H9 (cell line): ENCODE measurements at regions not wholly inside any gene's neighbourhood (a gene's known extent, or its start where the extent isn't known, plus 50 kb on each side); places are given as distances from the start of the nearest gene placed in this dataset.

Source experiments
- DNase-seq: peaks from one replicate; pipeline ENCODE4 v3.0.0-alpha.2; 2017
- H2AFZ ChIP-seq: one replicate; pipeline ENCODE4 v1.6.1; 2013; ENCODE audit warnings: mild to moderate bottlenecking, low read length, control low read depth, moderate library complexity
- H2AK5ac ChIP-seq: 2 replicates; pipeline ENCODE4 v1.6.1; 2013; ENCODE audit warnings: low read length, control low read depth, mixed read lengths; ENCODE audit not compliant: insufficient read length
- H2BK120ac ChIP-seq: one replicate; pipeline ENCODE4 v1.6.1; 2013; ENCODE audit warnings: low read depth, mild to moderate bottlenecking, low read length, control low read depth, inconsistent platforms; ENCODE audit not compliant: poor library complexity, severe bottlenecking
- H2BK12ac ChIP-seq: 2 replicates; pipeline ENCODE4 v1.6.1; 2013; ENCODE audit warnings: low read length, control low read depth, mixed read lengths, low read depth; ENCODE audit not compliant: insufficient read length
- H2BK15ac ChIP-seq: 2 replicates; pipeline ENCODE4 v1.6.1; 2013; ENCODE audit warnings: low read depth, low read length, control low read depth
- H2BK20ac ChIP-seq: one replicate; pipeline ENCODE4 v1.6.1; 2013; ENCODE audit warnings: low read depth, mild to moderate bottlenecking, low read length, control low read depth, inconsistent platforms; ENCODE audit not compliant: poor library complexity, severe bottlenecking
- H2BK5ac ChIP-seq: 2 replicates; pipeline ENCODE4 v1.6.1; 2013; ENCODE audit warnings: low read length, control low read depth, mixed read lengths; ENCODE audit not compliant: insufficient read length
- H3K14ac ChIP-seq: 2 replicates; pipeline ENCODE4 v1.6.1; 2013; ENCODE audit warnings: low read length, control low read depth; ENCODE audit not compliant: insufficient read depth
- H3K18ac ChIP-seq: 2 replicates; pipeline ENCODE4 v1.6.1; 2013; ENCODE audit warnings: low read depth, mild to moderate bottlenecking, mixed read lengths, low read length, control low read depth; ENCODE audit not compliant: insufficient read length
- H3K23ac ChIP-seq: 2 replicates; pipeline ENCODE4 v1.6.1; 2013; ENCODE audit warnings: low read length, control low read depth, mixed read lengths, low read depth; ENCODE audit not compliant: insufficient read length
- H3K23me2 ChIP-seq: 2 replicates; pipeline ENCODE4 v1.6.1; 2013; ENCODE audit warnings: low read depth, mild to moderate bottlenecking, mixed read lengths, low read length, control low read depth; ENCODE audit not compliant: insufficient read length, poor library complexity, severe bottlenecking
- H3K27ac ChIP-seq: 2 replicates; pipeline ENCODE4 v1.5.1; 2013; ENCODE audit warnings: low read length, control low read depth, mixed read lengths, low read depth; ENCODE audit not compliant: insufficient read length
- H3K27me3 ChIP-seq: 2 replicates; pipeline ENCODE4 v1.6.1; 2013; ENCODE audit warnings: low read length, control low read depth, inconsistent platforms; ENCODE audit not compliant: insufficient read depth
- H3K4ac ChIP-seq: 2 replicates; pipeline ENCODE4 v1.6.1; 2013; ENCODE audit warnings: low read depth, mild to moderate bottlenecking, control low read depth, inconsistent platforms, low read length, moderate library complexity
- H3K4me1 ChIP-seq: 2 replicates; pipeline ENCODE4 v1.6.1; 2013; ENCODE audit warnings: low read length, control low read depth, inconsistent platforms; ENCODE audit not compliant: insufficient read depth
- H3K4me2 ChIP-seq: 2 replicates; pipeline ENCODE4 v1.6.1; 2013; ENCODE audit warnings: low read length, control low read depth, mixed read lengths; ENCODE audit not compliant: insufficient read length, insufficient read depth
- H3K56ac ChIP-seq: 2 replicates; pipeline ENCODE4 v1.6.1; 2013; ENCODE audit warnings: low read depth, mild to moderate bottlenecking, mixed read lengths, low read length, control low read depth; ENCODE audit not compliant: insufficient read length
- H3K79me1 ChIP-seq: 2 replicates; pipeline ENCODE4 v1.6.1; 2013; ENCODE audit warnings: low read depth, mild to moderate bottlenecking, moderate library complexity, low read length, control low read depth, inconsistent platforms; ENCODE audit not compliant: insufficient read depth, poor library complexity, severe bottlenecking
- H3K79me2 ChIP-seq: 2 replicates; pipeline ENCODE4 v1.6.1; 2013; ENCODE audit warnings: low read length, control low read depth, inconsistent platforms; ENCODE audit not compliant: insufficient read depth
- H3K9ac ChIP-seq: 2 replicates; pipeline ENCODE4 v1.6.1; 2013; ENCODE audit warnings: low read length, control low read depth, mixed read lengths; ENCODE audit not compliant: insufficient read length; ENCODE audit errors: extremely low read depth
- H3K9me3 ChIP-seq: one replicate; pipeline ENCODE4 v1.6.1; 2013; ENCODE audit warnings: low read depth, low read length, inconsistent platforms; ENCODE audit not compliant: control insufficient read depth
- H3T11ph ChIP-seq: one replicate; pipeline ENCODE4 v1.6.1; 2013; ENCODE audit warnings: mild to moderate bottlenecking, low read length, control low read depth, inconsistent platforms
- H4K20me1 ChIP-seq: one replicate; pipeline ENCODE4 v1.6.1; 2013; ENCODE audit not compliant: control insufficient read depth, insufficient read length, insufficient read depth
- H4K5ac ChIP-seq: 2 replicates; pipeline ENCODE4 v1.6.1; 2013; ENCODE audit warnings: low read depth, mild to moderate bottlenecking, mixed read lengths, low read length, control low read depth; ENCODE audit not compliant: insufficient read length
- H4K8ac ChIP-seq: replicated peaks from 2 replicates; pipeline ENCODE4 v1.6.1; 2013; ENCODE audit warnings: low read length, control low read depth, mixed read lengths, low read depth; ENCODE audit not compliant: insufficient read length
- H4K91ac ChIP-seq: 2 replicates; pipeline ENCODE4 v1.6.1; 2013; ENCODE audit warnings: low read depth, mild to moderate bottlenecking, moderate library complexity, mixed read lengths, low read length, control low read depth; ENCODE audit not compliant: insufficient read length
- H3K27ac Mint-ChIP-seq, 3 experiments: 2 replicates in 2 of 3; 3 replicates in 1 of 3; pipeline ENCODE4 v1.8.0; 2020 to 2021; ENCODE audit warnings: mixed read lengths in 3 of 3, mild to moderate bottlenecking in 1 of 3, moderate library complexity in 1 of 3
- H3K27me3 Mint-ChIP-seq: 2 replicates; pipeline ENCODE4 v1.8.0; 2021; ENCODE audit warnings: low read depth, mild to moderate bottlenecking, moderate library complexity, mixed read lengths
- H3K36me3 Mint-ChIP-seq, 3 experiments: 2 replicates in 2 of 3; 3 replicates in 1 of 3; pipeline ENCODE4 v1.8.0; 2020 to 2021; ENCODE audit warnings: low read depth in 3 of 3, mixed read lengths in 3 of 3; ENCODE audit not compliant: insufficient read depth in 1 of 3
- H3K4me1 Mint-ChIP-seq, 2 experiments: 2 replicates each; pipeline ENCODE4 v1.8.0; 2020; ENCODE audit warnings: mixed read lengths in 2 of 2
- H3K4me3 Mint-ChIP-seq, 2 experiments: 2 replicates in 1 of 2; 3 replicates in 1 of 2; pipeline ENCODE4 v1.8.0; 2020 to 2021; ENCODE audit warnings: mild to moderate bottlenecking in 2 of 2, mixed read lengths in 2 of 2, moderate library complexity in 1 of 2
- H3K9me3 Mint-ChIP-seq, 2 experiments: 2 replicates in 1 of 2; 3 replicates in 1 of 2; pipeline ENCODE4 v1.8.0; 2020; ENCODE audit warnings: mild to moderate bottlenecking in 2 of 2, mixed read lengths in 2 of 2, moderate library complexity in 1 of 2
- WGBS: extraction: QIAGEN DNeasy Blood & Tissue Kit; methylation state at CpG from one replicate; pipeline ENCODE4 v1.1.7; 2013; ENCODE audit warnings: missing lambda C conversion rate, low lambda C conversion rate, mixed read lengths; ENCODE audit not compliant: insufficient read length; ENCODE audit errors: extremely low coverage; 5-methylcytosine and 5-hydroxymethylcytosine counted together
- TF ChIP-seq, protein P1 (sequence below): fragments of 200-600 bp; sonication (generic); conservative IDR thresholded peaks from 3 replicates; pipeline ENCODE4 v1.8.0; 2021; ENCODE audit warnings: antibody characterized with exemption, mild to moderate bottlenecking

DNA sequence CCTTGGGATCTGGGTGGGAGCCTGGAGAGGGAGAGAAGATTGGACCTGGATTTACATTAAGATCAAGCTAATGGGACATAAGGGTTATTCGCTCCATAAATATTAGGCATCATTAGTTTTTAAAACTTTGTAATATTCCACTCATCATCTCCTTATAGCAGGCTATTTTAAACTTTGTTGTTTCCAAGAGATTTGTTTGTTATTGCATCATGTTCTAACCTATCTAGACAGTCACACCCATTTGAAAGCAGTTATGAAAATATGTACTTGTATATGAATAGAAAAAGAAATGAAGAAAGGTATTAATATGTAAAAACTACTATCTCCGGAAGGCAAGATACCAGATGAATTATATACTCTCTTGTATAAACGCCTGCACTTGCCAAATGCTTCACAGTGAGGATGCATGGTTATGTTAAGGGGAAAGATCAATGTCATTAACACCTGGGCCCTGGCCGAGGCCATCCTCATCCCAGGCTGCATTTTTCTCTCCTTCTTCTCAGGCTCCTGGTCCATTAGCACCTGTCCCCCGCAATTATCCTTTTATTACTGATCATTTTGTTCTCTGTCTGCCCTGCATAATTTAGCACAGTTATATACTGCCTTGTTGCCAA is 468.2 kb downstream of the MATN1 start:
- no peak overlapping the region for H4K8ac ChIP-seq
- no peaks in the 10 kb centered on the region for H3K23me2 ChIP-seq
- H2BK120ac ChIP-seq, result no peak overlapping the region
- H3K4me1 ChIP-seq, result no peaks in the 10 kb centered on the region
- WGBS, result no CpG with 5 or more reads among the region's 5 CpGs
- H3K56ac ChIP-seq, result no peak overlapping the region
- Mint-ChIP-seq H3K4me3 (no peak overlapping the region), H3K36me3 (no peaks in the 10 kb centered on the region), H3K27ac (no peak overlapping the region), H3K4me1 (peaks cover 18 to 32% of the 10 kb centered on the region in 2 experiments), H3K9me3 (no peaks in the 10 kb centered on the region; a peak in 1 of 5 replicates), H3K27me3 (peaks cover 2% of the 10 kb centered on the region)
- no peak overlapping the region for H2BK20ac ChIP-seq
- H3K79me2 ChIP-seq, result no peaks in the 10 kb centered on the region
- no peak overlapping the region for H2BK12ac ChIP-seq
- H4K20me1 ChIP-seq, result no peaks in the 10 kb centered on the region
- no peak overlapping the region for H4K5ac ChIP-seq
- no peaks in the 10 kb centered on the region for H3K9me3 ChIP-seq
- no peaks in the 10 kb centered on the region for H3K27me3 ChIP-seq
- H3K4ac ChIP-seq, result no peak overlapping the region
- no peak overlapping the region for H4K91ac ChIP-seq
- H3K4me2 ChIP-seq, result no peak overlapping the region
- H3K14ac ChIP-seq, result no peak overlapping the region
- no peak overlapping the region for H3K18ac ChIP-seq
- H3K27ac ChIP-seq, result no peak overlapping the region
- no peaks in the 10 kb centered on the region for H3K79me1 ChIP-seq
- TF ChIP-seq, protein P1, sequence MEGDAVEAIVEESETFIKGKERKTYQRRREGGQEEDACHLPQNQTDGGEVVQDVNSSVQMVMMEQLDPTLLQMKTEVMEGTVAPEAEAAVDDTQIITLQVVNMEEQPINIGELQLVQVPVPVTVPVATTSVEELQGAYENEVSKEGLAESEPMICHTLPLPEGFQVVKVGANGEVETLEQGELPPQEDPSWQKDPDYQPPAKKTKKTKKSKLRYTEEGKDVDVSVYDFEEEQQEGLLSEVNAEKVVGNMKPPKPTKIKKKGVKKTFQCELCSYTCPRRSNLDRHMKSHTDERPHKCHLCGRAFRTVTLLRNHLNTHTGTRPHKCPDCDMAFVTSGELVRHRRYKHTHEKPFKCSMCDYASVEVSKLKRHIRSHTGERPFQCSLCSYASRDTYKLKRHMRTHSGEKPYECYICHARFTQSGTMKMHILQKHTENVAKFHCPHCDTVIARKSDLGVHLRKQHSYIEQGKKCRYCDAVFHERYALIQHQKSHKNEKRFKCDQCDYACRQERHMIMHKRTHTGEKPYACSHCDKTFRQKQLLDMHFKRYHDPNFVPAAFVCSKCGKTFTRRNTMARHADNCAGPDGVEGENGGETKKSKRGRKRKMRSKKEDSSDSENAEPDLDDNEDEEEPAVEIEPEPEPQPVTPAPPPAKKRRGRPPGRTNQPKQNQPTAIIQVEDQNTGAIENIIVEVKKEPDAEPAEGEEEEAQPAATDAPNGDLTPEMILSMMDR, result no peak
- no peak overlapping the region for H2AFZ ChIP-seq
- no peak overlapping the region for H3K9ac ChIP-seq
- DNase-seq, result no peak
- no peak overlapping the region for H2AK5ac ChIP-seq
- no peak overlapping the region for H3T11ph ChIP-seq
- no peak overlapping the region for H3K23ac ChIP-seq
- no peak overlapping the region for H2BK15ac ChIP-seq
- no peak overlapping the region for H2BK5ac ChIP-seq
